ENCODE measurements at regions not wholly inside any gene's neighbourhood (a gene's known extent, or its start where the extent isn't known, plus 50 kb on each side); places are given as distances from the start of the nearest gene placed in this dataset.

DNA sequence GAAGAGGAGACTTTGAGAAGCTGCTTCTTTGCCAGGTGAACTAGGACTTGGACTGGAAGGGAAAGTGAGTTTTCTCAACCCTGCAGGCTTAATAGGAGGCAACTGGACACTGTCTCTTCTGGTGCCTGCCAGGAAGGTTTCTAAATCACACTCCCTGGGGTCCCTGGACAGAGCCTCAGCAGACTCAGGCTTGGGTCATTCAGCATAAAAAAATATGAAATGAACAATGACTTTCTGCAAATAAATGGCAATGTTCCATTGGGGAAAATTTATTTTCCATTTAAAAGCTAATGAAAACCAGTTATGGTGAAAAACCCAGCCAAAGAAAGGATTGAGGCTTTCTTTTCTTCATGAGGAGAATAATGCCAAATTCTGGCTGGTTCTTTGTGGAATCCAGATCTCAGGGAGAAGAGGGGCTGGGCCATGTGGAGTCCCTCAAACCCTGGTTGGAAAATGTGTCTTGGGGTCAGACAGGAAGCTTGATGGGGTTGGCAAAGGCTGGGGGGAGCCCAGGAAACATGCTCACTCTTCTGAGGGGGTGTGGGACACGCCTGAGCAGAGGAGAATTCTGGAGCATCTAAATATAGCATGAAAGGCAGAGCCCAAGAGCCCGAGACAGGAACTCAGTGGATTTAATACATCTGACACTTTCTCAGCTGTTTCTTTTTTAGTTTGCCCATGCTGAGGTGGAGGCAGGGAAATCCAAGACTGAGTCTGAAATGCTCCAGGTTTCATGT lies 65.2 kb upstream of the EMX2 start:
- H3K4me3 ChIP-seq (ENCODE audit: low read depth, low read length) = no peak overlapping the region
- DNase-seq (ENCODE audit: low read depth) = no peak
- TF ChIP-seq, protein P1, sequence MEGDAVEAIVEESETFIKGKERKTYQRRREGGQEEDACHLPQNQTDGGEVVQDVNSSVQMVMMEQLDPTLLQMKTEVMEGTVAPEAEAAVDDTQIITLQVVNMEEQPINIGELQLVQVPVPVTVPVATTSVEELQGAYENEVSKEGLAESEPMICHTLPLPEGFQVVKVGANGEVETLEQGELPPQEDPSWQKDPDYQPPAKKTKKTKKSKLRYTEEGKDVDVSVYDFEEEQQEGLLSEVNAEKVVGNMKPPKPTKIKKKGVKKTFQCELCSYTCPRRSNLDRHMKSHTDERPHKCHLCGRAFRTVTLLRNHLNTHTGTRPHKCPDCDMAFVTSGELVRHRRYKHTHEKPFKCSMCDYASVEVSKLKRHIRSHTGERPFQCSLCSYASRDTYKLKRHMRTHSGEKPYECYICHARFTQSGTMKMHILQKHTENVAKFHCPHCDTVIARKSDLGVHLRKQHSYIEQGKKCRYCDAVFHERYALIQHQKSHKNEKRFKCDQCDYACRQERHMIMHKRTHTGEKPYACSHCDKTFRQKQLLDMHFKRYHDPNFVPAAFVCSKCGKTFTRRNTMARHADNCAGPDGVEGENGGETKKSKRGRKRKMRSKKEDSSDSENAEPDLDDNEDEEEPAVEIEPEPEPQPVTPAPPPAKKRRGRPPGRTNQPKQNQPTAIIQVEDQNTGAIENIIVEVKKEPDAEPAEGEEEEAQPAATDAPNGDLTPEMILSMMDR (IDR thresholded peaks at IDR 0.05; ENCODE audit: insufficient read depth, low read depth, low read length) = no peak

DNA sequence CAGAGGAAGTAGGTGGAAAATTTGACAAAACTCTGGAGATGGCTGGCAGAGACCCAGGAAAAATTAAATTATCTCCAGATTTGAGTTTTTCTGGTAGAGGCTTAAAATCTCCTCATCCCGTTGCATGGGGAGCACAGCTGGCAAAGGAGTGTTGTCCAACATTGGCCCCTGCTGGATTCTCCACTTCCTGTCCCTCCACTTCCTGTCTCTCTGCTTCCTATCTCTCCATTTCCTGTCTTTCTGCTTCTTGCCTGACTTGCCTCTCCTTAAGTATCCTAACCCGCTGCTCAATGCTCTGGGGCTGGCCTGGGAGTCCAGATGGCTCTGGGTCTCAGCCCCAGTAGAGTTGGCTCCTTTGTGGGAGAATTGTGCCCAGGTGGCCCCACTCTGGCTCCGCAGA lies 65.8 kb upstream of the EMX2 start:
- TF ChIP-seq, protein P1 (IDR thresholded peaks at IDR 0.05; ENCODE audit: insufficient read depth, low read depth, low read length) = no peak
- H3K4me3 ChIP-seq (ENCODE audit: low read depth, low read length) = no peak overlapping the region
- DNase-seq (ENCODE audit: low read depth) = no peak

DNA sequence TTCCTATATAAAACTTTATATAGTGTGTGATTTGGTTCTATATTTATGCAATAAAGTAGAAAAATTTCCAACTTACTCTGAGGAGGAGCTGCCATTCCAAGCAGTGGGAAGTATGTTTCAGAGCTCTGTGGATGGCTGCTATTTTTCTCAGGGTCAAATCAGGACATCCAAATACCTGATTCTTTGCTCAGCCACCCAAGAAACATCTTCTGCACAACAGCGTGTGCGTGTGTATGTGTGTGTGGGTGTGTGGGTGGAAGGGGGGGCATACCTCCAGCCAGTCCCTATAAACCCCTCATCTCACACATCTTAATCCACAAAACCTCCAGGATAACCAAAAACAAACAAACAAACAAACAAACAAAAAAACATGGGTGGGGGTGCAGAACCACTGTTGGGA lies 66.3 kb upstream of the EMX2 start:
- DNase-seq (ENCODE audit: low read depth) = no peak
- TF ChIP-seq, protein P1 (IDR thresholded peaks at IDR 0.05; ENCODE audit: insufficient read depth, low read depth, low read length) = no peak
- no peak overlapping the region for H3K4me3 ChIP-seq (ENCODE audit: low read depth, low read length)

DNA sequence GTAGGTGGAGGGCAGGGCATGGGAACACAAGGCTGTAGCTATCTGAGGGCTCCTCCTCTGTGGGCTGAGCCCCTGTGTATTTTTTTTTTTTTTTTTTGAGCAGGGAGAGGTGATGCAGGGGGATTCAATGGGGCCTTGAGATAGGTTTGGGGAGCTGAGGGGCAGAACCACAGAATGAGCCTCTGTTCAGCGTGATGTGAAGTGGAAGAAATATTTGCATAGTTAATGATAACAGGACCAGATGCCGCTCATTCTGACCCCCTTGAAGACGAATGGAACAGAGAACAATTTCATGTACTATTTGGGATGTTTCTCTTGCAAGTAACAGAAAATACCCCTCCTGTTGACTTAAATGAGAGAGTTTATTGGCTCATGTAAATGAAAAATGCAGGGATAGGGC lies 69.7 kb upstream of the EMX2 start:
- TF ChIP-seq, protein P1 (IDR thresholded peaks at IDR 0.05; ENCODE audit: insufficient read depth, low read depth, low read length) = no peak
- DNase-seq (ENCODE audit: low read depth) = no peak
- H3K4me3 ChIP-seq (ENCODE audit: low read depth, low read length) = no peak overlapping the region

DNA sequence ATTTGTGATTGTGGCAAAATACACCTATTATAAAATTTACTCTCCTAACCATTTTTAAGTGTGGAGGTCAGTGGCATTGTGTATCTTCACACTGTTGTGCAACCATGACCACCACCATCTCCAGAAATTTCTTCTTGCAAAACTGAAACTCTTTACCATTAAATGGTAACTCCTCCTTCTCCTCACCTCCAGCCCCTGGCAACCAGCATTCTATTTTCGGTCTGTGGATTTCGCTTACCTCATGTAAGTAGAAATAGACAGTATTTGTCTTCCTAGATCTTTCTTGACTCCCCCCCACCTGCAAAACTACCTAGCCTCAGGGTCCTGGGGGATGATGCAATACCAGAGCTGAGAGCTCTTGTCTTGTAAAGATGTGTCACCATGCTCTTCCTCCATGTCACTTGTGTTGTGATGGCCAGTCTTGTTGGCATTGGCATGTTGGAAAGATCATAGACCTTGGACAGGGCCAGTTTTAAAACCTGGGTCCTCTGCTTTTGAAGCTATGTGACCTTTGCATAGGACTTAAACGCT lies 71.1 kb upstream of the EMX2 start:
- TF ChIP-seq, protein P1 (IDR thresholded peaks at IDR 0.05; ENCODE audit: insufficient read depth, low read depth, low read length) = no peak
- DNase-seq (ENCODE audit: low read depth) = no peak
- no peak overlapping the region for H3K4me3 ChIP-seq (ENCODE audit: low read depth, low read length)

DNA sequence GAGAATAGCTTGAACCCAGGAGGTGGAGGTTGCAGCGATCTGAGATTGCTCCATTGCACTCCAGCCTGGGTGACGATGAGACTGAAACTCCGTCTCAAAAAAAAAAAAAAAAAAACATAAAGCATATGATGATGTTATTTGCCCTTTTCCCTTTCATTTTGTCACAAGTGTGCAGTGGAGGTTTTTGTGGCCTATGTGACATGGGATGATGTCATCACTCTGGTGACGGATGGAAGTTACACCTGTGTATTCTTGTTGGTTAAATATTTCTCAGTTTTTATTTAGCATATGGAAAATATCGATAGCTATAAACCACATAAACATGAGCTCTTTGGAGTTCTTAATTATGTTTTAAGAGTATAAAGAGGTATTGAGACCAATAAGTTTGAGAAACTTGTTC lies 71.8 kb upstream of the EMX2 start:
- no peak overlapping the region for H3K4me3 ChIP-seq (ENCODE audit: low read depth, low read length)
- no peak for DNase-seq (ENCODE audit: low read depth)
- TF ChIP-seq, protein P1 (IDR thresholded peaks at IDR 0.05; ENCODE audit: insufficient read depth, low read depth, low read length) = no peak

DNA sequence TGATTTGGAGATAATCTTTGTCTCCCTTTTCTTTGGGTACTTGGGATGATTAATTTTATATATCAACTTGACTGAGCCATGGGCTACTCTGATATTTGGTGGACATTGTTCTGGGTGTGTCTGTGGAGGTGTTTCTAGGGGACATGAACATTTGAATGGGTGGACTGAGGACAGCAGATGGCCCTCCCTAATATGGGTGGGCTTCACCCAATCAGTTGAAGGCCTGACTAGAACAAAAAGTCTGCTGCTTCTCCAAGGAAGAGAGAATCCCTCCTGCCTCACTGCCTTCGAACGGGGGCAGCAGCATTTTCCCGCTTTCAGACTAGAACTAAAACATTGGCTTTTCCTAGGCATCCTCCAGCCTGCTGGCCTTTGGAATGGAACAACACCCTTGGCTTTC lies 73.9 kb upstream of the EMX2 start:
- TF ChIP-seq, protein P1 (IDR thresholded peaks at IDR 0.05; ENCODE audit: insufficient read depth, low read depth, low read length) = no peak
- no peak for DNase-seq (ENCODE audit: low read depth)
- H3K4me3 ChIP-seq (ENCODE audit: low read depth, low read length) = no peak overlapping the region

All from fibroblast of villous mesenchyme (primary cell).